ENCODE measurements at regions not wholly inside any gene's neighbourhood (a gene's known extent, or its start where the extent isn't known, plus 50 kb on each side); places are given as distances from the start of the nearest gene placed in this dataset.

GRCh38 chr18:78635093-78635800 is 344.4 kb upstream of the SALL3 start:
- TF ChIP-seq CTCF (IDR thresholded peaks at IDR 0.05; ENCODE audit: low read depth, low read length), result no peak
- DNase-seq (ENCODE audit: extremely low read depth, low read depth), result no peak

- no peak for DNase-seq (ENCODE audit: extremely low read depth, low read depth)
- TF ChIP-seq CTCF (IDR thresholded peaks at IDR 0.05; ENCODE audit: low read depth, low read length), result no peak
Observed at GRCh38 chr18:78636260-78636659, 343.4 kb upstream of the SALL3 start.

- no peak for TF ChIP-seq CTCF (IDR thresholded peaks at IDR 0.05; ENCODE audit: low read depth, low read length)
- no peak for DNase-seq (ENCODE audit: extremely low read depth, low read depth)
Observed at GRCh38 chr18:78637442-78638402, 341.9 kb upstream of the SALL3 start.

GRCh38 chr18:78639006-78639950 is 340.3 kb upstream of the SALL3 start:
- DNase-seq (ENCODE audit: extremely low read depth, low read depth), result no peak
- no peak for TF ChIP-seq CTCF (IDR thresholded peaks at IDR 0.05; ENCODE audit: low read depth, low read length)

- DNase-seq (ENCODE audit: extremely low read depth, low read depth), result no peak
- no peak for TF ChIP-seq CTCF (IDR thresholded peaks at IDR 0.05; ENCODE audit: low read depth, low read length)
Observed at GRCh38 chr18:78640246-78640995, 339.2 kb upstream of the SALL3 start.

GRCh38 chr18:78641689-78642231 is 337.9 kb upstream of the SALL3 start:
- no peak for DNase-seq (ENCODE audit: extremely low read depth, low read depth)
- TF ChIP-seq CTCF (IDR thresholded peaks at IDR 0.05; ENCODE audit: low read depth, low read length), result no peak

All from AG09319 (cell line).